ENCODE measurements at regions not wholly inside any gene's neighbourhood (a gene's known extent, or its start where the extent isn't known, plus 50 kb on each side); places are given as distances from the start of the nearest gene placed in this dataset.

GRCh38 chr5:42338136-42338535 lies 85.1 kb upstream of the GHR start:
- no peaks in the 10 kb centered on the region for H3K9me1 ChIP-seq (replicated peaks; ENCODE audit: control insufficient read depth, extremely low read depth, insufficient read depth, low read length)
- TF ChIP-seq POLR2AphosphoS5 (IDR thresholded peaks at IDR 0.05; ENCODE audit: insufficient read depth, low read depth, low read length), result no peak
- TF ChIP-seq FOS (IDR thresholded peaks at IDR 0.05; ENCODE audit: borderline replicate concordance, insufficient read depth, low read length), result no peak
- no peak for TF ChIP-seq MYC (IDR thresholded peaks at IDR 0.05; ENCODE audit: low read depth, low read length)
- no peak for TF ChIP-seq GATA2 (IDR thresholded peaks at IDR 0.05; ENCODE audit: insufficient read depth, insufficient read length, low read depth, low read length)
- TF ChIP-seq JUN (IDR thresholded peaks at IDR 0.05; ENCODE audit: borderline replicate concordance, insufficient read depth, insufficient read length, low read depth), result no peak
- no peak for TF ChIP-seq POLR2A (IDR thresholded peaks at IDR 0.05; ENCODE audit: low read depth, low read length)
- no peak for TF ChIP-seq EZH2 (IDR thresholded peaks at IDR 0.05; ENCODE audit: borderline replicate concordance, low read depth, low read length, severe bottlenecking)
- DNase-seq (ENCODE audit: low read depth, low spot score) (no peak), FAIRE-seq (no peak)
- no peak overlapping the region for H3K4me3 ChIP-seq (replicated peaks in 1 of 3; ENCODE audit: insufficient read depth in 1 of 3, low read depth in 1 of 3, low read length in 3 of 3)
- no peaks in the 10 kb centered on the region for H3K4me1 ChIP-seq (ENCODE audit: control insufficient read depth, extremely low read depth, insufficient read depth, low read length)
- no peak overlapping the region for H3K9ac ChIP-seq (replicated peaks; ENCODE audit: extremely low read depth, insufficient read depth, low read length)
- H3K27ac ChIP-seq (ENCODE audit: insufficient read depth, low read depth, low read length), result no peak overlapping the region
- H4K20me1 ChIP-seq (replicated peaks; ENCODE audit: control insufficient read depth, extremely low read depth, insufficient read depth, low read length), result no peaks in the 10 kb centered on the region
- ChIA-PET CTCF (no interaction called here), POLR2A (no interaction called here)
- H2AFZ ChIP-seq (ENCODE audit: low read depth, low read length), result no peak overlapping the region
- no peaks in the 10 kb centered on the region for H3K9me3 ChIP-seq (replicated peaks; ENCODE audit: control insufficient read depth, insufficient read depth, low read length)
- no peaks in the 10 kb centered on the region for H3K36me3 ChIP-seq (ENCODE audit: control insufficient read depth in 2 of 2, extremely low read depth in 1 of 2, insufficient read depth in 2 of 2, low read length in 2 of 2)
- no peaks in the 10 kb centered on the region for H3K79me2 ChIP-seq (ENCODE audit: control insufficient read depth, insufficient read depth, low read length)
- intact Hi-C loops (cut with micrococcal nuclease) (no loop called here), dilution Hi-C loops (cut with MboI; ENCODE audit: extremely low pct_ligation_motif_present, low sequenced_read_pairs) (no loop called here)
- BruUV-seq (replicated peaks), result no TSS peak
- H3K4me2 ChIP-seq (ENCODE audit: insufficient read depth, low read length), result no peak overlapping the region
- H3K27me3 ChIP-seq (ENCODE audit: control insufficient read depth in 2 of 2, insufficient read depth in 2 of 2, low read length in 2 of 2), result no peaks in the 10 kb centered on the region

DNA sequence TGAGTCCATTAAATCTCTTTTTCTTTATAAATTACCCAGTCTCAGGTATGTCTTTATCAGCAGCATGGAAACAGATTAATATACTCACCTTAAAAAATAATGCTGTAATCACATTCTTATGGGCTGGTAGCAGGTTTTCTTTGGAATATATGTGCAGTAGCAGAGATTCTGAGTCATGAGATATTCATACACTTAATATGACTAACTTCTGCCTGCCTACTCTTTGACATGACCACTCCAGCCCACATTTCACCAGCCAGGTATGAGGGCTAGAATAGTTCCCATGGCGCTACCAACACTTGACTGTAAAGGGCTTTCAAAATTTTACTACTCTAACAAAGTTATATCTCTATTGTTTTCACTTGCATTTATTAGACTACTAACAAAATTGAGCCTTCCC lies 74.1 kb upstream of the GHR start:
- no peaks in the 10 kb centered on the region for H3K9me3 ChIP-seq (replicated peaks; ENCODE audit: control insufficient read depth, insufficient read depth, low read length)
- FAIRE-seq (no peak), DNase-seq (ENCODE audit: low read depth, low spot score) (no peak)
- ChIA-PET CTCF (no interaction called here), POLR2A (no interaction called here)
- no peak for TF ChIP-seq POLR2AphosphoS5 (IDR thresholded peaks at IDR 0.05; ENCODE audit: insufficient read depth, low read depth, low read length)
- TF ChIP-seq GATA2 (IDR thresholded peaks at IDR 0.05; ENCODE audit: insufficient read depth, insufficient read length, low read depth, low read length), result no peak
- TF ChIP-seq EZH2 (IDR thresholded peaks at IDR 0.05; ENCODE audit: borderline replicate concordance, low read depth, low read length, severe bottlenecking), result no peak
- H3K9me1 ChIP-seq (replicated peaks; ENCODE audit: control insufficient read depth, extremely low read depth, insufficient read depth, low read length), result no peaks in the 10 kb centered on the region
- H3K36me3 ChIP-seq (ENCODE audit: control insufficient read depth in 2 of 2, extremely low read depth in 1 of 2, insufficient read depth in 2 of 2, low read length in 2 of 2), result no peaks in the 10 kb centered on the region
- H4K20me1 ChIP-seq (replicated peaks; ENCODE audit: control insufficient read depth, extremely low read depth, insufficient read depth, low read length), result no peaks in the 10 kb centered on the region
- H3K9ac ChIP-seq (replicated peaks; ENCODE audit: extremely low read depth, insufficient read depth, low read length), result no peak overlapping the region
- H3K4me1 ChIP-seq (ENCODE audit: control insufficient read depth, extremely low read depth, insufficient read depth, low read length), result no peaks in the 10 kb centered on the region
- no peak overlapping the region for H2AFZ ChIP-seq (ENCODE audit: low read depth, low read length)
- intact Hi-C loops (cut with micrococcal nuclease) (no loop called here), dilution Hi-C loops (cut with MboI; ENCODE audit: extremely low pct_ligation_motif_present, low sequenced_read_pairs) (no loop called here)
- no TSS peak for BruUV-seq (replicated peaks)
- H3K79me2 ChIP-seq (ENCODE audit: control insufficient read depth, insufficient read depth, low read length), result no peaks in the 10 kb centered on the region
- H3K4me3 ChIP-seq (replicated peaks in 1 of 3; ENCODE audit: insufficient read depth in 1 of 3, low read depth in 1 of 3, low read length in 3 of 3), result no peak overlapping the region
- no peak overlapping the region for H3K4me2 ChIP-seq (ENCODE audit: insufficient read depth, low read length)
- no peaks in the 10 kb centered on the region for H3K27me3 ChIP-seq (ENCODE audit: control insufficient read depth in 2 of 2, insufficient read depth in 2 of 2, low read length in 2 of 2)
- H3K27ac ChIP-seq (ENCODE audit: insufficient read depth, low read depth, low read length), result no peak overlapping the region

Data from endothelial cell of umbilical vein (primary cell).